Ishikawa (cell line): ENCODE measurements at regions not wholly inside any gene's neighbourhood (a gene's known extent, or its start where the extent isn't known, plus 50 kb on each side); places are given as distances from the start of the nearest gene placed in this dataset.

Experiments used
- CEBPB ChIP-seq: IDR thresholded peaks from 2 replicates; pipeline ENCODE4 v1.6.1; 2012
- CREB1 ChIP-seq: IDR thresholded peaks from 2 replicates; pipeline ENCODE4 v1.6.1; 2012; ENCODE audit warnings: low read depth
- EGR1 ChIP-seq: IDR thresholded peaks from 2 replicates; pipeline ENCODE4 v1.6.1; 2012
- EP300 ChIP-seq: IDR thresholded peaks from 2 replicates; pipeline ENCODE4 v1.6.1; 2012; ENCODE audit warnings: borderline replicate concordance
- FOXM1 ChIP-seq: IDR thresholded peaks from 2 replicates; pipeline ENCODE4 v1.6.1; 2012; ENCODE audit warnings: low read depth, borderline replicate concordance
- NFIC ChIP-seq: IDR thresholded peaks from 2 replicates; pipeline ENCODE4 v1.6.1; 2012
- RAD21 ChIP-seq: IDR thresholded peaks from 2 replicates; pipeline ENCODE4 v1.6.1; 2012; ENCODE audit warnings: low read depth
- TAF1 ChIP-seq: IDR thresholded peaks from 2 replicates; pipeline ENCODE4 v1.6.1; 2012; ENCODE audit warnings: low read depth, mild to moderate bottlenecking
- TCF12 ChIP-seq: IDR thresholded peaks from 2 replicates; pipeline ENCODE4 v1.6.1; 2012; ENCODE audit warnings: low read depth
- TEAD4 ChIP-seq: IDR thresholded peaks from 2 replicates; pipeline ENCODE4 v1.6.1; 2012
- USF1 ChIP-seq: IDR thresholded peaks from 2 replicates; pipeline ENCODE4 v1.6.1; 2012
- YY1 ChIP-seq: IDR thresholded peaks from 2 replicates; pipeline ENCODE4 v1.6.1; 2012; ENCODE audit warnings: low read depth
- ZBTB7A ChIP-seq: IDR thresholded peaks from 2 replicates; pipeline ENCODE4 v1.6.1; 2012; ENCODE audit warnings: low read depth
- TF ChIP-seq, protein P1 (sequence below): IDR thresholded peaks from 2 replicates; pipeline ENCODE4 v1.6.1; 2012
- TF ChIP-seq, protein P2 (sequence below): IDR thresholded peaks from 2 replicates; pipeline ENCODE4 v1.6.1; 2012; ENCODE audit warnings: low read depth, mild to moderate bottlenecking

DNA sequence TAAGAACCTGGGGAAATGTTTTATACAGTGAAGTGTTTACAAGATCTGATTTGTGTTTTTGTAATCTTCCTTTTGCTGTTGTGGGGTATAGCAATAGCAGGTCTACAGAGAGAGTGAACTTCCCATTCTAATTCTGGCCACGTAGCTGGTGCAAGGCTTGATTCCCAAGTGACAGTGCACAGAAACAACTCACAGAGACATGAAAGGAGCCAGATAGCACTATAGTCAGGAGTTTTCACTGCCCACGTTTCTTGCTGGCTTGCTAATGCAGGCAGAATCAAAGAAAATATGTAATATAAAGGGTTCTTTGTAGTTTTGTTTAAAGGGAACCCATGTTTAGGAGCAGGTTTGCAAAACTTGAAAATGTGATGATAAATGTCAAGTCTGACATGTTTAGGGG lies 170.9 kb upstream of the IVNS1ABP start:
- TF ChIP-seq TCF12 (no peak), FOXM1 (no peak), ZBTB7A (no peak), TAF1 (no peak), EP300 (no peak), CEBPB (no peak), TEAD4 (no peak), EGR1 (no peak), NFIC (no peak), YY1 (no peak), RAD21 (no peak), CREB1 (no peak), USF1 (no peak)
- TF ChIP-seq, protein P1, sequence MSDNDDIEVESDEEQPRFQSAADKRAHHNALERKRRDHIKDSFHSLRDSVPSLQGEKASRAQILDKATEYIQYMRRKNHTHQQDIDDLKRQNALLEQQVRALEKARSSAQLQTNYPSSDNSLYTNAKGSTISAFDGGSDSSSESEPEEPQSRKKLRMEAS = no peak
- TF ChIP-seq, protein P2, sequence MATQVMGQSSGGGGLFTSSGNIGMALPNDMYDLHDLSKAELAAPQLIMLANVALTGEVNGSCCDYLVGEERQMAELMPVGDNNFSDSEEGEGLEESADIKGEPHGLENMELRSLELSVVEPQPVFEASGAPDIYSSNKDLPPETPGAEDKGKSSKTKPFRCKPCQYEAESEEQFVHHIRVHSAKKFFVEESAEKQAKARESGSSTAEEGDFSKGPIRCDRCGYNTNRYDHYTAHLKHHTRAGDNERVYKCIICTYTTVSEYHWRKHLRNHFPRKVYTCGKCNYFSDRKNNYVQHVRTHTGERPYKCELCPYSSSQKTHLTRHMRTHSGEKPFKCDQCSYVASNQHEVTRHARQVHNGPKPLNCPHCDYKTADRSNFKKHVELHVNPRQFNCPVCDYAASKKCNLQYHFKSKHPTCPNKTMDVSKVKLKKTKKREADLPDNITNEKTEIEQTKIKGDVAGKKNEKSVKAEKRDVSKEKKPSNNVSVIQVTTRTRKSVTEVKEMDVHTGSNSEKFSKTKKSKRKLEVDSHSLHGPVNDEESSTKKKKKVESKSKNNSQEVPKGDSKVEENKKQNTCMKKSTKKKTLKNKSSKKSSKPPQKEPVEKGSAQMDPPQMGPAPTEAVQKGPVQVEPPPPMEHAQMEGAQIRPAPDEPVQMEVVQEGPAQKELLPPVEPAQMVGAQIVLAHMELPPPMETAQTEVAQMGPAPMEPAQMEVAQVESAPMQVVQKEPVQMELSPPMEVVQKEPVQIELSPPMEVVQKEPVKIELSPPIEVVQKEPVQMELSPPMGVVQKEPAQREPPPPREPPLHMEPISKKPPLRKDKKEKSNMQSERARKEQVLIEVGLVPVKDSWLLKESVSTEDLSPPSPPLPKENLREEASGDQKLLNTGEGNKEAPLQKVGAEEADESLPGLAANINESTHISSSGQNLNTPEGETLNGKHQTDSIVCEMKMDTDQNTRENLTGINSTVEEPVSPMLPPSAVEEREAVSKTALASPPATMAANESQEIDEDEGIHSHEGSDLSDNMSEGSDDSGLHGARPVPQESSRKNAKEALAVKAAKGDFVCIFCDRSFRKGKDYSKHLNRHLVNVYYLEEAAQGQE = no peak

DNA sequence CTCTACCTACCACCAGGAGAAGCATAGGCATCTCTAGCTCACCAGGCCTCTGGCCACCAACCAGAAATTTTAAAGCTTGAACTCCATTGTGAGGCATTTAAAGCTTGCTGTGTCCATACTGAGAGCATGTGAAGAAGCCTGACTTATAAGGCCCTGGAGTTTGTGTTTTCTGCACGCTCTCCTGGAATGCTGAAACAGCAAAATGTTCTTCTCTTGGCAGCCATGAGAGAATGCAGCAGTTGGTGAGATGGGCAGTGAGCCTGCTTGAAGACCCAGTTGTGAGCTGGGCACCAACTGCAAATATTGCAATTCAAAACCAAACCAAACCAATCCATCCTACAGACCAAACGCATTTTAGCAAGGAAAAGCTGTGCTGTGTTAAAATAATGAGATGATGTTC lies 170.0 kb upstream of the IVNS1ABP start:
- TF ChIP-seq, protein P1 = no peak
- no peak for TF ChIP-seq TEAD4
- no peak for TF ChIP-seq TAF1
- TF ChIP-seq EP300 = no peak
- no peak for TF ChIP-seq RAD21
- no peak for TF ChIP-seq CEBPB
- no peak for TF ChIP-seq YY1
- TF ChIP-seq, protein P2 = no peak
- TF ChIP-seq CREB1 = no peak
- no peak for TF ChIP-seq FOXM1
- no peak for TF ChIP-seq TCF12
- TF ChIP-seq EGR1 = no peak

DNA sequence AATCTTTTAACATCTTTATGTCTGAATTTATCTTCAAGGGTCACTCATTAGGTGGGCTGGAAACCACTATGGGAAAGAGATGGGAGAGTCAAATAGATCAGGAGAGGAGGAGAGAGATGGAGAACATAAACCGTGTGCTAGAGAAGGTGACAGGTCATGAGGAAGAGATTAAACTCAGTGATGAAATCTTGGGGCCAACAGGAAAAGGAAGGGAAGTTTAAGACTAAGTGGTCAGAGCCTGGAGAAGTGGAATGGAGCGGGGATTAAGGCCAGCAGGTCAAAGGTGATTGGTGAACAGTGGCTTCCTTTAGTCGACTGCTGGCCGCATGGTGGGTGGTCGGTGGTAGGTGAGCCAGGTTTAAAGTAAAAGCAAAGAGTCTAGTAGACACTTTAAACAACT lies 169.3 kb upstream of the IVNS1ABP start:
- TF ChIP-seq, protein P1 = no peak
- TF ChIP-seq CREB1 (no peak), TEAD4 (no peak), EGR1 (no peak), RAD21 (no peak), TCF12 (no peak), USF1 (no peak), CEBPB (no peak)
- TF ChIP-seq, protein P2 = no peak

GRCh38 chr1:185483664-185484450 lies 166.8 kb upstream of the IVNS1ABP start:
- TF ChIP-seq CEBPB = no peak
- TF ChIP-seq, protein P2 = no peak
- no peak for TF ChIP-seq NFIC
- no peak for TF ChIP-seq TCF12
- TF ChIP-seq YY1 = no peak
- TF ChIP-seq, protein P1 = no peak
- no peak for TF ChIP-seq FOXM1
- TF ChIP-seq ZBTB7A = no peak
- TF ChIP-seq RAD21 = no peak
- no peak for TF ChIP-seq EGR1
- no peak for TF ChIP-seq EP300
- no peak for TF ChIP-seq USF1
